OCI-LY1 (cell line): ENCODE measurements at regions not wholly inside any gene's neighbourhood (a gene's known extent, or its start where the extent isn't known, plus 50 kb on each side); places are given as distances from the start of the nearest gene placed in this dataset.
"Not testable (repeated sequence)": the region's sequence is repeated elsewhere in the genome, so short reads cannot be mapped to it uniquely, and the experiment has no call there.

Experiments used
- H2AFZ ChIP-seq: fragments of 200-600 bp; sonication (generic), shearing (Covaris generic); 2 replicates; pipeline ENCODE4 v1.6.0; 2014; ENCODE audit warnings: antibody characterized with exemption, mild to moderate bottlenecking, low read length
- H3F3A ChIP-seq: fragments of 200-600 bp; sonication (generic), shearing (Covaris generic); 2 replicates; pipeline ENCODE4 v1.6.0; 2014; ENCODE audit warnings: mild to moderate bottlenecking, antibody characterized with exemption, low read length, moderate library complexity; ENCODE audit not compliant: insufficient read depth
- H3K27ac ChIP-seq: fragments of 200-600 bp; sonication (generic); 2 replicates; pipeline ENCODE4 v1.5.1; 2014; ENCODE audit warnings: low read length, mixed run types, mild to moderate bottlenecking, low read depth; ENCODE audit not compliant: poor library complexity, severe bottlenecking
- H3K27me3 ChIP-seq: fragments of 200-600 bp; sonication (generic); 2 replicates; pipeline ENCODE4 v1.6.0; 2014; ENCODE audit warnings: antibody characterized with exemption, mild to moderate bottlenecking, low read length, moderate library complexity; ENCODE audit not compliant: insufficient read depth
- H3K36me3 ChIP-seq: fragments of 200-600 bp; sonication (generic); 2 replicates; pipeline ENCODE4 v1.6.1; 2014; ENCODE audit warnings: mild to moderate bottlenecking, antibody characterized with exemption, low read length, moderate library complexity, mixed read lengths; ENCODE audit not compliant: insufficient read depth
- H3K4me1 ChIP-seq: fragments of 200-600 bp; sonication (generic); 2 replicates; pipeline ENCODE4 v1.5.1; 2014; ENCODE audit warnings: mild to moderate bottlenecking, low read length, moderate library complexity; ENCODE audit not compliant: insufficient read depth, severe bottlenecking
- H3K4me2 ChIP-seq: fragments of 200-600 bp; sonication (generic), shearing (Covaris generic); 2 replicates; pipeline ENCODE4 v1.6.1; 2014; ENCODE audit warnings: low read length
- H3K4me3 ChIP-seq: fragments of 200-600 bp; sonication (generic); 2 replicates; pipeline ENCODE4 v1.5.1; 2014; ENCODE audit warnings: low read length, low read depth, mild to moderate bottlenecking, mixed read lengths; ENCODE audit not compliant: poor library complexity, severe bottlenecking
- H3K79me2 ChIP-seq: fragments of 200-600 bp; shearing (Covaris generic); 2 replicates; pipeline ENCODE4 v1.6.1; 2016; ENCODE audit warnings: mixed run types, low read length, mixed read lengths; ENCODE audit not compliant: insufficient read depth
- H3K9ac ChIP-seq: fragments of 200-600 bp; sonication (generic), shearing (Covaris generic); 2 replicates; pipeline ENCODE4 v1.6.1; 2014; ENCODE audit warnings: mild to moderate bottlenecking, low read length, mixed read lengths
- H3K9me2 ChIP-seq: fragments of 200-600 bp; sonication (generic), shearing (Covaris generic); 2 replicates; pipeline ENCODE4 v1.6.1; 2014; ENCODE audit warnings: low read depth, mild to moderate bottlenecking, low read length, mixed read lengths
- H3K9me3 ChIP-seq: fragments of 200-600 bp; shearing (Covaris generic); 2 replicates; pipeline ENCODE4 v1.6.1; 2014; ENCODE audit warnings: low read length, mixed read lengths
- H4K20me1 ChIP-seq: fragments of 200-600 bp; sonication (generic), shearing (Covaris generic); 2 replicates; pipeline ENCODE4 v1.6.0; 2016; ENCODE audit warnings: mild to moderate bottlenecking, low read length; ENCODE audit not compliant: insufficient read depth
- EZH2 ChIP-seq: fragments of 200-600 bp; sonication (generic), shearing (Covaris generic); IDR thresholded peaks from 2 replicates; pipeline ENCODE4 v1.8.0; 2017; ENCODE audit warnings: borderline replicate concordance, mixed run types, mild to moderate bottlenecking, antibody characterized with exemption, low read length, moderate library complexity, mixed read lengths
- TF ChIP-seq, protein P1 (sequence below): fragments of 200-600 bp; sonication (generic), shearing (Covaris generic); IDR thresholded peaks from 2 replicates; pipeline ENCODE4 v1.5.1; 2017; ENCODE audit warnings: mild to moderate bottlenecking, antibody characterized with exemption, low read length, moderate library complexity, mixed read lengths

DNA sequence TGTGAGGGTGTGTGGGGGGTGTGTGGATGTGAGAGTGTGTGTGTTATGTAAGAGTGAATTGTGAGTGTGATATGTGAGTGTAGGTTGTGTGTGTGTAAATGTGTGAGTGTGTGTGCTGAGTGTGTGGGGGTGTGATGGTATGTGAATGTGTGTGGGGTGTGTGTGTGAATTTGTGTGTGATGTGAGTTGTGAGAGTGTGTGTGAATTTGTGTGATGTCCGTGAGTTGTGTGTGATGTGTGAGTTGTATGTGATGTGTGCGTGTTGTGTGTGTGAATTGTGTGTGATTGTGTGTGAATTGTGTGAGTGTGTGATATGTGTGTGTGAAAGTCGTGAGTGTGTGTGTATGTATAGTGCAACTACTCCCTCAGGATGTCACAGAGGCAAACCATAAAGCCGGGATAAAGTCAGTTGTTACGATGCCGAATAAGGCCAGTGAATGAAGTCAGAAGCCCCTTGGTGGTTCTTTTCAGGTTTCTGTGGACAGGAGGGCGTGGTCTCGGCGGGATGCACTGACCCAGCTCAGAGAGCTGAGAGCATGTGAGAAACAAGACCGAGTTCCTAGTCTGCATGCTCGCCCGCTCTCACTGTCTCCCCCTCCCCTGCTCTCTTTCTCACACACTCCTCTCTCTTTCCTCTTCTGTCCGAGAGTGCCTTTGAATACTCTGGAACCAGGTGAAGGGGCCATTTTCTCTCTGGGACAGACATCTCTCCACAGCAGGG, 71.8 kb upstream of the MAX start:
- H3K9me2 ChIP-seq: no peaks in the 10 kb centered on the region
- H3K36me3 ChIP-seq: no peaks in the 10 kb centered on the region
- H2AFZ ChIP-seq: no peak overlapping the region; the same call in 1 of the 2 replicates
- H3K79me2 ChIP-seq: no peaks in the 10 kb centered on the region
- peak overlapping the region; percentile 41 for H3K4me2 ChIP-seq
- TF ChIP-seq, protein P1, sequence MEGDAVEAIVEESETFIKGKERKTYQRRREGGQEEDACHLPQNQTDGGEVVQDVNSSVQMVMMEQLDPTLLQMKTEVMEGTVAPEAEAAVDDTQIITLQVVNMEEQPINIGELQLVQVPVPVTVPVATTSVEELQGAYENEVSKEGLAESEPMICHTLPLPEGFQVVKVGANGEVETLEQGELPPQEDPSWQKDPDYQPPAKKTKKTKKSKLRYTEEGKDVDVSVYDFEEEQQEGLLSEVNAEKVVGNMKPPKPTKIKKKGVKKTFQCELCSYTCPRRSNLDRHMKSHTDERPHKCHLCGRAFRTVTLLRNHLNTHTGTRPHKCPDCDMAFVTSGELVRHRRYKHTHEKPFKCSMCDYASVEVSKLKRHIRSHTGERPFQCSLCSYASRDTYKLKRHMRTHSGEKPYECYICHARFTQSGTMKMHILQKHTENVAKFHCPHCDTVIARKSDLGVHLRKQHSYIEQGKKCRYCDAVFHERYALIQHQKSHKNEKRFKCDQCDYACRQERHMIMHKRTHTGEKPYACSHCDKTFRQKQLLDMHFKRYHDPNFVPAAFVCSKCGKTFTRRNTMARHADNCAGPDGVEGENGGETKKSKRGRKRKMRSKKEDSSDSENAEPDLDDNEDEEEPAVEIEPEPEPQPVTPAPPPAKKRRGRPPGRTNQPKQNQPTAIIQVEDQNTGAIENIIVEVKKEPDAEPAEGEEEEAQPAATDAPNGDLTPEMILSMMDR: no peak
- TF ChIP-seq EZH2: no peak
- H3K9ac ChIP-seq: peak overlapping the region; percentile 23; the same call in 1 of the 2 replicates
- H4K20me1 ChIP-seq: no peaks in the 10 kb centered on the region
- H3F3A ChIP-seq: peaks cover 11% of the 10 kb centered on the region; the same call in 1 of the 2 replicates
- H3K4me1 ChIP-seq: peaks cover 58% of the 10 kb centered on the region
- H3K4me3 ChIP-seq: peak overlapping the region; percentile 3
- H3K27ac ChIP-seq: peak overlapping the region; percentile 37
- H3K27me3 ChIP-seq: no peaks in the 10 kb centered on the region
- H3K9me3 ChIP-seq: no peaks in the 10 kb centered on the region

DNA sequence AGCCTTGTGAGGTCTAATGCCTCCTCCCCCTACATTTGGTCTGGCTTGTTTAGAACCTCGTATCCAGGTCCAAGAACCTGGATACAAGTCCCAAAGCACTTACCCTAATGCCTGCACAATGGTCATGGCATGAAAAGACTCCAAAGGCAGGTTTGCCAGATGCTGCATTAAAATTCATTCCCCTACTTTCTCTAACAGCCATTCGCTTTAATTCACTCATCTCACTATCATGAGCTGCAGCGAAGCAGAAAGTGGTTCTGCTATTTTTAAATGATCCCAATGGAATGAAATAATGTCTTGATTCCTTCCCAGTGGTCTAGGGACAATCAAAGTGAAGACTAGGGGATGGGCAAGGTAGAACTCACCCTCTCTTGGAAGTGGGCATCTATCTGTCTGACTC, 72.5 kb upstream of the MAX start:
- TF ChIP-seq, protein P1: no peak
- TF ChIP-seq EZH2: no peak
- H3K36me3 ChIP-seq: no peaks in the 10 kb centered on the region
- peaks cover 58% of the 10 kb centered on the region for H3K4me1 ChIP-seq
- no peaks in the 10 kb centered on the region for H3K79me2 ChIP-seq
- H3K27me3 ChIP-seq: no peaks in the 10 kb centered on the region
- peaks cover 5% of the 10 kb centered on the region; the same call in 1 of the 2 replicates for H3F3A ChIP-seq
- H3K9me3 ChIP-seq: no peaks in the 10 kb centered on the region
- H2AFZ ChIP-seq: no peak overlapping the region; the same call in 1 of the 2 replicates
- no peaks in the 10 kb centered on the region for H4K20me1 ChIP-seq
- peak overlapping the region; percentile 37 for H3K27ac ChIP-seq
- no peaks in the 10 kb centered on the region for H3K9me2 ChIP-seq
- peak overlapping the region; percentile 3 for H3K4me3 ChIP-seq
- H3K9ac ChIP-seq: peak overlapping the region; percentile 4; the same call in 1 of the 2 replicates
- H3K4me2 ChIP-seq: peak overlapping the region; percentile 41

DNA sequence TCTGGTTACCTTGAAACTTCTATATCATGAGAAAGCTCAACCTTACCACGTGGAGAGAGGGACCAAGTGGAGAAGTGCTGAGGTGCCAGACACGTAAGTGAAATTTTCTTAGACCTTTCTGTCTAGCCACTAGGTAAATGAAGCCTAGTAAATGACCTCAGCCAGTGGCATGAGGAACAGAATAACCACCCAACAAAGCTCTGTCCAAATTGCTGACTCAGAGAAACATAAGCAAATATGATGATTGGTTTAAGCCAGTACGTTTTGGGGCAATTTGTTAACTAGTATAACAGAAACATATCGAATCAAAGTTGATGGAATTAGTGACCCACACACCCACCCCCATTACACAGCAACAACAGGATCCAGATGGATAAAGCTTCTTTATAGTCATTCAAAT, 75.2 kb upstream of the MAX start:
- H3K27ac ChIP-seq: peak overlapping the region; percentile 18

DNA sequence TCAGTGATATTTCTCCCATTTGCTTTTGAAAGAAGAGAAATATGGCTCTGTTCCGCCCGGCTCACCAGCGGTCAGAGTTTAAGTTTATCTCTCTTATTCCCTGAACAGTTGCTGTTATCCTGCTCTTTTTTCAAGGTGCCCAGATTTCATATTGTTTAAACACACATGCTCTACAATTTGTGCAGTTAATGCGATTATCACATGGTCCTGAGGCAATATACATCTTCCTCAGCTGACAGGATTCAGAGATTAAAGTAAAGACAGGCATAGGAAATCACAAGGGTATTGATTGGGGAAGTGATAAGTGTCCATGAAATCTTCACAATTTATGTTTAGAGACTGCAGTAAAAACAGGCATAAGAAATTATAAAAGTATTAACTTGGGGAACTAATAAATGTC, 76.9 kb upstream of the MAX start:
- not testable (repeated sequence) for H3F3A ChIP-seq, H4K20me1 ChIP-seq, H3K36me3 ChIP-seq, H3K79me2 ChIP-seq, H2AFZ ChIP-seq, H3K27me3 ChIP-seq, H3K9ac ChIP-seq, H3K9me2 ChIP-seq, H3K4me3 ChIP-seq, H3K4me2 ChIP-seq
- H3K27ac ChIP-seq: peak overlapping the region; percentile 76
- peaks cover 14% of the 10 kb centered on the region for H3K9me3 ChIP-seq
- H3K4me1 ChIP-seq: peaks cover 43% of the 10 kb centered on the region

More for the DNA sequence above, 75.2 kb upstream of the MAX start:
- Histone ChIP-seq H3K79me2 (no peaks in the 10 kb centered on the region), H3K9me2 (no peaks in the 10 kb centered on the region), H3K36me3 (no peaks in the 10 kb centered on the region), H3K9ac (no peak overlapping the region), H3F3A (0 out of 2 replicates have a peak, but pooled peaks cover 4% of the 10 kb centered on the region), H2AFZ (no peak overlapping the region), H3K4me3 (no peak overlapping the region), H3K4me2 (no peak overlapping the region), H3K27me3 (no peaks in the 10 kb centered on the region), H4K20me1 (no peaks in the 10 kb centered on the region), H3K4me1 (peaks cover 51% of the 10 kb centered on the region), H3K9me3 (peaks cover 11% of the 10 kb centered on the region)
- TF ChIP-seq, protein P1: no peak
- no peak for TF ChIP-seq EZH2
